WTC11 (cell line): ENCODE measurements at regions not wholly inside any gene's neighbourhood (a gene's known extent, or its start where the extent isn't known, plus 50 kb on each side); places are given as distances from the start of the nearest gene placed in this dataset.

ENCODE experiments used
- ATAC-seq: fragments of 200-7000 bp; cut with Tn5 transposase; 2 replicates; pipeline ENCODE4 v1.10.0; 2021; ENCODE audit warnings: mild to moderate bottlenecking, moderate library complexity
- CTCF ChIA-PET: fragments of 300-600 bp; sonication (Branson Sonifier 250); formaldehyde crosslinking; loops from one replicate; lab custom pipeline; 2021; ENCODE audit warnings: antibody characterized with exemption; lab: Charles Lee
- POLR2A ChIA-PET: fragments of 350-600 bp; sonication (Branson Sonifier 250); formaldehyde crosslinking; loops from one replicate; lab custom pipeline; 2021; ENCODE audit warnings: antibody characterized with exemption; lab: Charles Lee
- DNase-seq: peaks from one replicate; pipeline ENCODE4 v3.0.0; 2021; ENCODE audit warnings: low spot score
- H3K27ac Mint-ChIP-seq: 2 replicates; pipeline ENCODE4 v1.8.0; 2021; ENCODE audit warnings: mixed read lengths
- H3K27me3 Mint-ChIP-seq: 2 replicates; pipeline ENCODE4 v1.8.0; 2021; ENCODE audit warnings: low read depth, mild to moderate bottlenecking, moderate library complexity, mixed read lengths
- H3K36me3 Mint-ChIP-seq: 2 replicates; pipeline ENCODE4 v1.8.0; 2021; ENCODE audit warnings: mixed read lengths
- H3K4me1 Mint-ChIP-seq: 2 replicates; pipeline ENCODE4 v1.8.0; 2022; ENCODE audit warnings: mixed read lengths
- H3K4me3 Mint-ChIP-seq: 2 replicates; pipeline ENCODE4 v1.8.0; 2021; ENCODE audit warnings: mild to moderate bottlenecking, moderate library complexity, mixed read lengths
- H3K9me3 Mint-ChIP-seq: 2 replicates; pipeline ENCODE4 v1.8.0; 2021; ENCODE audit warnings: mixed read lengths
- ATF2 ChIP-seq: sonication (generic); formaldehyde crosslinking; IDR thresholded peaks from 2 replicates; pipeline ENCODE4 v1.8.1; 2022; ENCODE audit warnings: low read depth, missing genetic modification reagents, borderline replicate concordance
- CREB1 ChIP-seq: sonication (generic); formaldehyde crosslinking; IDR thresholded peaks from 2 replicates; pipeline ENCODE4 v1.8.0; 2023; ENCODE audit warnings: mild to moderate bottlenecking, missing genetic modification reagents
- CREM ChIP-seq: sonication (generic); formaldehyde crosslinking; IDR thresholded peaks from 2 replicates; pipeline ENCODE4 v1.8.1; 2022; ENCODE audit warnings: mild to moderate bottlenecking, missing genetic modification reagents, moderate library complexity
- ELF4 ChIP-seq: sonication (generic); formaldehyde crosslinking; IDR thresholded peaks from 2 replicates; pipeline ENCODE4 v1.8.1; 2022; ENCODE audit warnings: low read depth, mild to moderate bottlenecking, moderate library complexity, missing genetic modification reagents
- ESRRA ChIP-seq: sonication (generic); formaldehyde crosslinking; IDR thresholded peaks from 2 replicates; pipeline ENCODE4 v1.8.1; 2022; ENCODE audit warnings: mild to moderate bottlenecking, missing genetic modification reagents, borderline replicate concordance
- FOXJ3 ChIP-seq: sonication (generic); formaldehyde crosslinking; IDR thresholded peaks from 2 replicates; pipeline ENCODE4 v1.9.0; 2021; ENCODE audit warnings: missing genetic modification reagents, mild to moderate bottlenecking, borderline replicate concordance
- FOXP4 ChIP-seq: sonication (generic); formaldehyde crosslinking; IDR thresholded peaks from 2 replicates; pipeline ENCODE4 v1.8.0; 2022; ENCODE audit warnings: mild to moderate bottlenecking, missing genetic modification reagents
- HMGA2 ChIP-seq: fragments of 250-450 bp; sonication (Bioruptor Pico); IDR thresholded peaks from 2 replicates; pipeline ENCODE4 v1.4.0; 2021; ENCODE audit warnings: mild to moderate bottlenecking, moderate library complexity
- JAZF1 ChIP-seq: fragments of 250-450 bp; sonication (Bioruptor Pico); IDR thresholded peaks from 2 replicates; pipeline ENCODE4 v1.9.0; 2021; ENCODE audit warnings: moderate library complexity, mild to moderate bottlenecking, inconsistent platforms
- KAT7 ChIP-seq: sonication (generic); formaldehyde crosslinking; IDR thresholded peaks from 2 replicates; pipeline ENCODE4 v1.8.1; 2023; ENCODE audit warnings: missing genetic modification reagents, mild to moderate bottlenecking, borderline replicate concordance
- NFYB ChIP-seq: sonication (generic); formaldehyde crosslinking; conservative IDR thresholded peaks from 2 replicates; pipeline ENCODE4 v1.8.0; 2022; ENCODE audit warnings: low read depth, missing genetic modification reagents
- RELA ChIP-seq: sonication (generic); formaldehyde crosslinking; IDR thresholded peaks from 2 replicates; pipeline ENCODE4 v1.8.1; 2022; ENCODE audit warnings: missing genetic modification reagents, mild to moderate bottlenecking, borderline replicate concordance
- ZBTB43 ChIP-seq: sonication (generic); formaldehyde crosslinking; IDR thresholded peaks from 2 replicates; pipeline ENCODE4 v1.8.1; 2023; ENCODE audit warnings: mild to moderate bottlenecking, missing genetic modification reagents
- ZNF423 ChIP-seq: fragments of 250-450 bp; sonication (Bioruptor Pico); IDR thresholded peaks from 2 replicates; pipeline ENCODE4 v2.1.2; 2022; ENCODE audit warnings: mild to moderate bottlenecking, moderate library complexity
- ZNF425 ChIP-seq: fragments of 250-450 bp; sonication (Bioruptor Pico); conservative IDR thresholded peaks from 2 replicates; pipeline ENCODE4 v1.9.0; 2021; ENCODE audit warnings: mild to moderate bottlenecking
- ZNF671 ChIP-seq: fragments of 250-450 bp; sonication (Bioruptor Pico); IDR thresholded peaks from 2 replicates; pipeline ENCODE4 v1.8.0; 2021; ENCODE audit warnings: mild to moderate bottlenecking
- TF ChIP-seq, protein P1 (sequence below): sonication (generic); formaldehyde crosslinking; IDR thresholded peaks from 2 replicates; pipeline ENCODE4 v1.8.0; 2022; ENCODE audit warnings: missing genetic modification reagents
- TF ChIP-seq, protein P2 (sequence below): sonication (generic); formaldehyde crosslinking; IDR thresholded peaks from 2 replicates; pipeline ENCODE4 v1.8.0; 2022; ENCODE audit warnings: mild to moderate bottlenecking, missing genetic modification reagents
- TF ChIP-seq, protein P3 (sequence below): sonication (generic); formaldehyde crosslinking; IDR thresholded peaks from 2 replicates; pipeline ENCODE4 v1.8.1; 2023; ENCODE audit warnings: mild to moderate bottlenecking, missing genetic modification reagents, borderline replicate concordance

DNA sequence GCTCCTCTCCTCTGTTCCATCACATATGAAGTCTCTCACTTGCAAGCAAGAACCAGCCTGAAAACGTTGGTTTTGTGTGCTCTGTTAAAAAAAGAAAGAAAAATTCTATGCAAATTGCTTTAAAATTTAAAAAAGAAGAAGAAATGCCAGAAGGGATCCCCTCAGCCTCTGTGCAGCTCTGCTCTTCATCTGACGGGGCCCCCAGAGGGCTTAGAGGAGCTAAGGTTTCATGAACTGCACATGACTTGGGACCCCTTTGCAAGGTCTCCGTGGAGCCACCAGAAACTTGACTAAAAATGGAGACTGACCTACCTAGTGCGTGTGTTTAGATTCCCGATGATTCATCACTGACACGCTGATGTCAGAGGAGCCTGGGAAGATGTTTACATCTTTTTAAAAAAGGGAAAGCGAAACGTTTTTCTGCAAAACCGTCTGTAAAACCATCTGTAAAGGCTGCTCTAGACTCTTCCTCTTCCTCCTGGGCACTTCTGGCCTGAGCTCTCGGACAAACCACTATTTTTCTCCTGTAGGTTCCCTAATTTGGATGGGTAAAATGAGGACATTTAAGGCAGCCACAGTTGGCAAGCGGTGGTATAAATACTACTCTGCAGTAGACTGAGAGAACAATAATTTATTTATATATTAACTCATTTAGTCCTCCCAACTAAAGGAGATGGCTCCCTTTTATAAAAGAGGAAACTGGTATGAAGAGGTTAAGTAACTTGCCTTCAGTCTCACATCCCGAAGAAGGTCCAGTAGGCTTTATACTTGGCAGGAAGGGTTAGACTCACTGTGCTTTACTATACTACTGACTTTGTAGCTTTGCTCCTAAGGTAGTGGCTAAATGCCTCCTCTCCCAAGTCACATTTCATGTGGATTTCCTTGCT, 67.2 kb upstream of the POLG start (continued):
- no peak for TF ChIP-seq ATF2 (CRISPR knock-in tag)
- TF ChIP-seq, protein P1, sequence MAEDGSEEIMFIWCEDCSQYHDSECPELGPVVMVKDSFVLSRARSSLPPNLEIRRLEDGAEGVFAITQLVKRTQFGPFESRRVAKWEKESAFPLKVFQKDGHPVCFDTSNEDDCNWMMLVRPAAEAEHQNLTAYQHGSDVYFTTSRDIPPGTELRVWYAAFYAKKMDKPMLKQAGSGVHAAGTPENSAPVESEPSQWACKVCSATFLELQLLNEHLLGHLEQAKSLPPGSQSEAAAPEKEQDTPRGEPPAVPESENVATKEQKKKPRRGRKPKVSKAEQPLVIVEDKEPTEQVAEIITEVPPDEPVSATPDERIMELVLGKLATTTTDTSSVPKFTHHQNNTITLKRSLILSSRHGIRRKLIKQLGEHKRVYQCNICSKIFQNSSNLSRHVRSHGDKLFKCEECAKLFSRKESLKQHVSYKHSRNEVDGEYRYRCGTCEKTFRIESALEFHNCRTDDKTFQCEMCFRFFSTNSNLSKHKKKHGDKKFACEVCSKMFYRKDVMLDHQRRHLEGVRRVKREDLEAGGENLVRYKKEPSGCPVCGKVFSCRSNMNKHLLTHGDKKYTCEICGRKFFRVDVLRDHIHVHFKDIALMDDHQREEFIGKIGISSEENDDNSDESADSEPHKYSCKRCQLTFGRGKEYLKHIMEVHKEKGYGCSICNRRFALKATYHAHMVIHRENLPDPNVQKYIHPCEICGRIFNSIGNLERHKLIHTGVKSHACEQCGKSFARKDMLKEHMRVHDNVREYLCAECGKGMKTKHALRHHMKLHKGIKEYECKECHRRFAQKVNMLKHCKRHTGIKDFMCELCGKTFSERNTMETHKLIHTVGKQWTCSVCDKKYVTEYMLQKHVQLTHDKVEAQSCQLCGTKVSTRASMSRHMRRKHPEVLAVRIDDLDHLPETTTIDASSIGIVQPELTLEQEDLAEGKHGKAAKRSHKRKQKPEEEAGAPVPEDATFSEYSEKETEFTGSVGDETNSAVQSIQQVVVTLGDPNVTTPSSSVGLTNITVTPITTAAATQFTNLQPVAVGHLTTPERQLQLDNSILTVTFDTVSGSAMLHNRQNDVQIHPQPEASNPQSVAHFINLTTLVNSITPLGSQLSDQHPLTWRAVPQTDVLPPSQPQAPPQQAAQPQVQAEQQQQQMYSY (CRISPR knock-in tag), result no peak
- TF ChIP-seq, protein P2, sequence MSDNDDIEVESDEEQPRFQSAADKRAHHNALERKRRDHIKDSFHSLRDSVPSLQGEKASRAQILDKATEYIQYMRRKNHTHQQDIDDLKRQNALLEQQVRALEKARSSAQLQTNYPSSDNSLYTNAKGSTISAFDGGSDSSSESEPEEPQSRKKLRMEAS (CRISPR knock-in tag), result no peak
- TF ChIP-seq HMGA2 (CRISPR knock-in tag), result no peak
- TF ChIP-seq JAZF1 (CRISPR knock-in tag), result no peak
- TF ChIP-seq ZNF671, result no peak

DNA sequence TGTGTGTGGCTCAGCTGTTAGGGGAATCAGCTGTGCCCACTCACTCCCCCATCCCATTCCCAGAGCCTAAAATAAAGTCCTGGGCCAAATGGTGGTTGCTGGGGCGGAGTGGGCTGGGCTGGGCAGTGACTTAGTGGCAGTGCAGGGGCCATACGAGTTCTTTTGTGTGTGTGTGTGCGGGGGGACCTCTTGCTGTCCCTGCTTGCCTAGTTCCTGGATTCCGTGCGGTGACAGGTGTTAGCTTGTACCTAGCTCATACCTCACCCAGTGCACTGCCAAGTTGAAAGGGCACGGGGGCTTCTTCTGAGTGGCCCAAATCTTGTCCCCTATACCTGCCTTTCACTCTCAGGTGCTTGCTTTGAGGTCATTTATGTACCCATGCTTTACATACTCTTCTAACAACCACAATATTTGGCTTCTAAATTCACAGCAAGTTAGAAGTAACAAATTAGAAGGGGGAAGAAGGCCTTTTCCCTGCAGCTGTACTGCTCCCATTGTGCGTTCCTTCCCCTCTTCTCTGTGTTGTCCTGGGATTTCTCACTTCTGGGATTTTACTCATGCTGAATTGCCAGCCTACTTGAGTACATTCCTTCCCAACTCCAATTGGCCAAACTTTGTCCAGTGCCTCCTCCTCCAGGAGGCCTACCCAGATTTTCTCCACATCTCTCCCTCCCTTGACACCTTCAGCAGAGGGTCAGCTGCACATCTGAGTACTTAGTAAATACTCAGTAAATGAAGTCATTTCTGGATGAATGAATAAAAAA, 66.3 kb upstream of the POLG start:
- H3K4me3 Mint-ChIP-seq, result peak overlapping the region; percentile 57
- H3K36me3 Mint-ChIP-seq, result no peaks in the 10 kb centered on the region
- H3K9me3 Mint-ChIP-seq, result no peaks in the 10 kb centered on the region
- DNase-seq, result no peak
- POLR2A ChIA-PET, result no interaction called here
- peaks cover 99% of the 10 kb centered on the region for H3K27me3 Mint-ChIP-seq
- CTCF ChIA-PET, result interaction anchor here (1.3 kb wide), 1 partner anchor 16 kb away, joined by 4 read pairs; no protein-coding TSS in a partner anchor
- H3K4me1 Mint-ChIP-seq, result peaks cover 30% of the 10 kb centered on the region
- ATAC-seq, result no peak
- no peak overlapping the region for H3K27ac Mint-ChIP-seq
- TF ChIP-seq ZBTB43 (CRISPR knock-in tag) (no peak), CREM (CRISPR knock-in tag) (no peak), ZNF423 (CRISPR knock-in tag) (no peak), ELF4 (no peak), KAT7 (CRISPR knock-in tag) (no peak), ESRRA (CRISPR knock-in tag) (no peak), RELA (no peak), FOXJ3 (no peak), NFYB (CRISPR knock-in tag) (no peak), ZNF425 (CRISPR knock-in tag) (no peak), CREB1 (CRISPR knock-in tag) (no peak), FOXP4 (CRISPR knock-in tag) (no peak)
- TF ChIP-seq, protein P3, sequence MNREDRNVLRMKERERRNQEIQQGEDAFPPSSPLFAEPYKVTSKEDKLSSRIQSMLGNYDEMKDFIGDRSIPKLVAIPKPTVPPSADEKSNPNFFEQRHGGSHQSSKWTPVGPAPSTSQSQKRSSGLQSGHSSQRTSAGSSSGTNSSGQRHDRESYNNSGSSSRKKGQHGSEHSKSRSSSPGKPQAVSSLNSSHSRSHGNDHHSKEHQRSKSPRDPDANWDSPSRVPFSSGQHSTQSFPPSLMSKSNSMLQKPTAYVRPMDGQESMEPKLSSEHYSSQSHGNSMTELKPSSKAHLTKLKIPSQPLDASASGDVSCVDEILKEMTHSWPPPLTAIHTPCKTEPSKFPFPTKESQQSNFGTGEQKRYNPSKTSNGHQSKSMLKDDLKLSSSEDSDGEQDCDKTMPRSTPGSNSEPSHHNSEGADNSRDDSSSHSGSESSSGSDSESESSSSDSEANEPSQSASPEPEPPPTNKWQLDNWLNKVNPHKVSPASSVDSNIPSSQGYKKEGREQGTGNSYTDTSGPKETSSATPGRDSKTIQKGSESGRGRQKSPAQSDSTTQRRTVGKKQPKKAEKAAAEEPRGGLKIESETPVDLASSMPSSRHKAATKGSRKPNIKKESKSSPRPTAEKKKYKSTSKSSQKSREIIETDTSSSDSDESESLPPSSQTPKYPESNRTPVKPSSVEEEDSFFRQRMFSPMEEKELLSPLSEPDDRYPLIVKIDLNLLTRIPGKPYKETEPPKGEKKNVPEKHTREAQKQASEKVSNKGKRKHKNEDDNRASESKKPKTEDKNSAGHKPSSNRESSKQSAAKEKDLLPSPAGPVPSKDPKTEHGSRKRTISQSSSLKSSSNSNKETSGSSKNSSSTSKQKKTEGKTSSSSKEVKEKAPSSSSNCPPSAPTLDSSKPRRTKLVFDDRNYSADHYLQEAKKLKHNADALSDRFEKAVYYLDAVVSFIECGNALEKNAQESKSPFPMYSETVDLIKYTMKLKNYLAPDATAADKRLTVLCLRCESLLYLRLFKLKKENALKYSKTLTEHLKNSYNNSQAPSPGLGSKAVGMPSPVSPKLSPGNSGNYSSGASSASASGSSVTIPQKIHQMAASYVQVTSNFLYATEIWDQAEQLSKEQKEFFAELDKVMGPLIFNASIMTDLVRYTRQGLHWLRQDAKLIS (CRISPR knock-in tag), result no peak
